ENCODE measurements at regions not wholly inside any gene's neighbourhood (a gene's known extent, or its start where the extent isn't known, plus 50 kb on each side); places are given as distances from the start of the nearest gene placed in this dataset.

DNA sequence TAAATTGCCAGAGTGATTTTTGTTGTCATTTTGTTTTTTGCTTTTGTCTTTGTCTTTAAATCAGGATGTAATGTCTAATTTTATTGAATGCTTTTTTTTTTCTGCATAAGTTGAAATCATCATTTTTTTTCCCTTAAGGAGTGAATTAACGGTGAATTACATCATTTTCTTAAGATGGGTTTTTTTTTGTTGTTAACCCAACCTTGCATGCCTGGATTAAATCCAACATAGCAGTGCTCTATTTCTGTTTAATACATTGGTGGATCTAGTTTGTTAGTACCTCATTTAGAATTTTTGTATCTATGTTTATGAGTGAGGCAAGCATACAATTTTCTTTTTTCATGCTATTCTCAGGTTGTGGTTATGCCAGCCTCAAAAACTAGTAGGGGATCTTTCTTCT lies 186.4 kb upstream of the TMC3 start:
- no peak overlapping the region for H3K27ac ChIP-seq (ENCODE audit: low read depth, low read length)
- Mint-ChIP-seq H3K9me3 (peaks cover 7% of the 10 kb centered on the region), H3K36me3 (ENCODE audit: low read depth) (no peaks in the 10 kb centered on the region), H3K27ac (no peak overlapping the region), H3K27me3 (ENCODE audit: insufficient read depth) (no peaks in the 10 kb centered on the region), H3K4me1 (peaks cover 9% of the 10 kb centered on the region), H3K4me3 (no peak overlapping the region)
- H3K4me3 ChIP-seq (ENCODE audit: low read length), result no peak overlapping the region
- no peaks in the 10 kb centered on the region for H3K36me3 ChIP-seq (ENCODE audit: control insufficient read depth, insufficient read depth, low read length)
- WGBS, 2 experiments (ENCODE audit: insufficient coverage in 1 of 2, insufficient read length in 1 of 2), result 100% methylated on average over 1 of the region's 1 CpG; no CpG with 5 or more reads in 1 of the 2 experiments
- H3K9me3 ChIP-seq (ENCODE audit: control insufficient read depth, low read length), result peaks cover 8% of the 10 kb centered on the region
- no peak overlapping the region for H3K9ac ChIP-seq (ENCODE audit: extremely low read depth, low read length, poor library complexity, severe bottlenecking)
- no peak for DNase-seq
- no peak for TF ChIP-seq CTCF (conservative IDR thresholded peaks at IDR 0.05)
- no peaks in the 10 kb centered on the region for H3K4me1 ChIP-seq (ENCODE audit: control insufficient read depth, insufficient read depth, low read length)
- no peaks in the 10 kb centered on the region for H3K27me3 ChIP-seq (ENCODE audit: control insufficient read depth, insufficient read depth, low read length, poor library complexity, severe bottlenecking)

DNA sequence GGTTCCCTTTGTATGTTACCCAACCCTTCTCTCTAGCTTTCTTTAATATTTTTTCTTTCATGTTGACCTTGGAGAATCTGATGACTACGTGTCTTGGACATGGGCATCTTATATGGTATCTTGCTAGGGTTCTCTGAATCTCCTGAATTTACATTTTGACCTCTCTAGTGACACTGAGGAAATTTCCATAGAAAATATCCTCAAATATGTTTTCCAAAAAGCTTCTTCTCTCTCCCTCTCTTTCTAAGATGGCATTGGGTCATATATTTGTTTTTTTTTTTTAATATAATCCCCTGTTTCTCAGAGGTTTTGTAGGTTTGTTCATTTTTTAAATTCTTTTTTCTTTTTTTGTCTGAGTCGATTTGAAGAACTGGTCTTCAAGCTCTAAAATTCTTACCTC lies 184.0 kb upstream of the TMC3 start:
- no peak for DNase-seq
- Mint-ChIP-seq H3K9me3 (peaks cover 7% of the 10 kb centered on the region), H3K27ac (no peak overlapping the region), H3K27me3 (ENCODE audit: insufficient read depth) (no peaks in the 10 kb centered on the region), H3K4me3 (no peak overlapping the region), H3K4me1 (peaks cover 9% of the 10 kb centered on the region), H3K36me3 (ENCODE audit: low read depth) (no peaks in the 10 kb centered on the region)
- Histone ChIP-seq H3K36me3 (ENCODE audit: control insufficient read depth, insufficient read depth, low read length) (no peaks in the 10 kb centered on the region), H3K9ac (ENCODE audit: extremely low read depth, low read length, poor library complexity, severe bottlenecking) (no peak overlapping the region), H3K9me3 (ENCODE audit: control insufficient read depth, low read length) (peaks cover 8% of the 10 kb centered on the region), H3K27me3 (ENCODE audit: control insufficient read depth, insufficient read depth, low read length, poor library complexity, severe bottlenecking) (no peaks in the 10 kb centered on the region), H3K4me3 (ENCODE audit: low read length) (no peak overlapping the region), H3K4me1 (ENCODE audit: control insufficient read depth, insufficient read depth, low read length) (no peaks in the 10 kb centered on the region), H3K27ac (ENCODE audit: low read depth, low read length) (no peak overlapping the region)
- TF ChIP-seq CTCF (conservative IDR thresholded peaks at IDR 0.05), result no peak
- 82% methylated on average over 1 of the region's 2 CpGs; no CpG with 5 or more reads in 1 of the 2 experiments for WGBS, 2 experiments (ENCODE audit: insufficient coverage in 1 of 2, insufficient read length in 1 of 2)

DNA sequence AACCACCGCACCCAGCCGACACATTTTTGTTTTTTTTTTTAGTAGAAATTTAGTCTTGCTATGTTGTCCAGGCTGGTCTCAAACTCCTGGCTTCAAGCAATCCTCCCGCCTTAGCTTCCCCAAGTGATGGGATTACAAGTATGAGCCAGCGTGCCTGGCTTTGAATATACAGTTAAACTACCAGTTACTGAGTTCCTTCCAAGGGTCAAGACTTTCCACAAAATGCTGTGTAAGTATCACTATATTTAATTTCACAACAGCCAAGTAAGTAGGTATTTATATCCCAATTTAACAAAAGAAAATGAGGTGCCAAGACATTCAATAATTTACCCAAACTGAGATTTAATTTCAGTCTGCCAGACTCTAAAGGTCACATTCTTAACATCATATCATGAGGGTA lies 181.3 kb upstream of the TMC3 start:
- WGBS, 2 experiments (ENCODE audit: insufficient coverage in 1 of 2, insufficient read length in 1 of 2), result 94% methylated on average over 4 of the region's 4 CpGs; no CpG with 5 or more reads in 1 of the 2 experiments
- Mint-ChIP-seq H3K27me3 (ENCODE audit: insufficient read depth) (no peaks in the 10 kb centered on the region), H3K4me3 (no peak overlapping the region), H3K9me3 (peaks cover 7% of the 10 kb centered on the region), H3K4me1 (peaks cover 9% of the 10 kb centered on the region), H3K27ac (no peak overlapping the region), H3K36me3 (ENCODE audit: low read depth) (no peaks in the 10 kb centered on the region)
- no peak for TF ChIP-seq CTCF (conservative IDR thresholded peaks at IDR 0.05)
- H3K4me1 ChIP-seq (ENCODE audit: control insufficient read depth, insufficient read depth, low read length), result no peaks in the 10 kb centered on the region
- no peaks in the 10 kb centered on the region for H3K27me3 ChIP-seq (ENCODE audit: control insufficient read depth, insufficient read depth, low read length, poor library complexity, severe bottlenecking)
- no peak for DNase-seq
- no peak overlapping the region for H3K9ac ChIP-seq (ENCODE audit: extremely low read depth, low read length, poor library complexity, severe bottlenecking)
- no peaks in the 10 kb centered on the region for H3K36me3 ChIP-seq (ENCODE audit: control insufficient read depth, insufficient read depth, low read length)
- H3K4me3 ChIP-seq (ENCODE audit: low read length), result no peak overlapping the region
- no peak overlapping the region for H3K27ac ChIP-seq (ENCODE audit: low read depth, low read length)
- H3K9me3 ChIP-seq (ENCODE audit: control insufficient read depth, low read length), result peaks cover 8% of the 10 kb centered on the region

Measured in endodermal cell (in vitro differentiated cells).